HK-2 (cell line): ENCODE measurements at regions not wholly inside any gene's neighbourhood (a gene's known extent, or its start where the extent isn't known, plus 50 kb on each side); places are given as distances from the start of the nearest gene placed in this dataset.
A peak's percentile ranks its signal among the peaks of the same experiment; 100 is the strongest.
"Not testable (repeated sequence)": the region's sequence is repeated elsewhere in the genome, so short reads cannot be mapped to it uniquely, and the experiment has no call there.

Source experiments
- DNase-seq: peaks from one replicate; pipeline ENCODE4 v3.0.0-alpha.2; 2018; ENCODE audit not compliant: unreplicated experiment

- no peak for DNase-seq
These were observed 167.2 kb downstream of the RASEF start for GRCh38 chr9:82895822-82896110.

GRCh38 chr9:82903503-82903902 is 159.4 kb downstream of the RASEF start:
- DNase-seq = no peak

GRCh38 chr9:82911996-82912395 is 150.9 kb downstream of the RASEF start:
- no peak for DNase-seq

DNA sequence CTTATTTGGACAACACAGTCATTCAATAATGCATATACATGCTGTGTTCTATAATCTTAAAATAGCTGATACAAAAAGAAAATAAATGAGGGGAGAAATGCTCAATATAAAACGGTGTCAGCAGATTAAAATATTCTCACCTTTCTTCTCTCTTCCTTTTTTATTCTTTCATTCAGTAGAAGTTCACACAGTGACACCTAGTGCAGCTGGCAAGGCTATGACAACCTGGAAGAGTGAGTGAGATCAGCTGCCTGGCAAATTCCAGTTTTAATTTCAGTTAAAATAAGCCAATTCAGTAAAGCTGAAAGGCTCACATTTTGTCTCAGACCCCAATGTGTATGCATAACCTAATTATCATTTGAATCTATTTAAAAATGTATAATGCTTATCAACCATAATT is 150.3 kb downstream of the RASEF start:
- no peak for DNase-seq

DNA sequence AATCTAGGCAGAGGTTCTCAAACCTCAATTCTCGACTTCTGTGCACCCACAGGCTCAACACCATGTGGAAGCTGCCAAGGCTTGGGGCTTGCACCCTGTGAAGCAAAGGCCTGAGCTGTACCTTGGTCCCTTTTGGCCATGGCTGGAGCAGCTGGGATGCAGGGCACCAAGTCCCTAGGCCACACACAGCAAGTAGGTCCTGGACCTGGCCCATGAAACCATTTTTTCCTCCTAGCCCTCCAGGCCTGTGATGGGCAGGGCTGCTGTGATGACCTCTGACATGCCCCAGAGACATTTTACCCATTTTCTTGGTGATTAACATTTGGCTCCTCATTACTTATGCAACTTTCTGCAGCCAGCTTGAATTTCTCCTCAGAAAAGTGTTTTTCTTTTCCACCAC is 146.7 kb downstream of the RASEF start:
- DNase-seq = not testable (repeated sequence)

DNA sequence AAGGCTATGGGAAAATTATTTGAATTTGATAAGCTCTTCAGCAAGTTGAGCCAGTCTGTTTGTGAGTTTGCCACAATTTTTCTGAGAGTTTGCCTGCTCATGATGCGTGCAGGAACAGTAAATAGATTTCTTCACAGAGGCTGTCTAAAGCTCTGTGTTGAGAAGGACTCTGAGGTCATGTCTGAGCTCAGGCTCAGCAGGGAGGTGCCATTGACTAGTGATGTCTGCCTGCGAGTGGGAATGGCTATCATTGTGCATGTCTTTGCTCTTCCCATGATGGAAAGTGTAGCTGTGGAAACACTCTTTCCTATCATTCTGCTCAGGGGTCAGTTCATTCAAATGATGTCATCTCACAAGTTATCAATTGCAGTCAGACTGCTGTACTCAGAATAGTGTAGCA is 142.8 kb downstream of the RASEF start:
- no peak for DNase-seq

DNA sequence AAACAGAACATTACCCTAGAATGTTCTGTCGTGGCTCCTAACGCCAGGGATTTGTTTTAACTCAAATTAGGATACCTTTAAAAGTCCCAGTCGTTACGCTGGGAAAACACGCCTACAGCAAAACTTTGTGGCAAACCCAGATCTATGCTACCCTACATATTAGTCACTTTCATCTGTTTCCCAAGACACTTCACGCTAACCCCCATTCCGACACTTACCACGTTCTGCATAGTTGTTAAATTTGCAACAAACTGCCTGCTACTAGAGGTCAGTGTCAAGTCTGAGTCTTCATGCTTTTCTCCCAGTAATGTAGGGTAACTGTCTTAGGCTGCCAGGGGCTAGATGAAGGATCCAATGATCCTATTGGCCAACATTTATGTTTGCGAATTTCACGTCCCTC is 140.3 kb downstream of the RASEF start:
- no peak for DNase-seq

GRCh38 chr9:82923092-82923911 is 139.6 kb downstream of the RASEF start:
- DNase-seq = peak; percentile 34

GRCh38 chr9:82923912-82924605 is 138.9 kb downstream of the RASEF start:
- no peak for DNase-seq
